Adrenal gland (tissue), 9 donors: ENCODE measurements at regions not wholly inside any gene's neighbourhood (a gene's known extent, or its start where the extent isn't known, plus 50 kb on each side); places are given as distances from the start of the nearest gene placed in this dataset.

Experiments
- DNase-seq, 7 donors: peaks; one replicate each; pipeline ENCODE4 v3.0.0-alpha.2; 2019 to 2020
- H3K27ac ChIP-seq, 5 donors: fragments of 200-600 bp; sonication (generic) in 4 of 5; 1 replicate in 3 of 5; 2 replicates in 2 of 5; pipeline versions ENCODE4 v1.5.1 to v1.8.0; 2016 to 2020; ENCODE audit warnings: mild to moderate bottlenecking in 1 of 5
- H3K27me3 ChIP-seq: fragments of 200-600 bp; 2 replicates; pipeline ENCODE4 v1.8.0; 2021
- H3K36me3 ChIP-seq, 2 donors: fragments of 200-600 bp; replicated peaks in 1 of 2; 1 replicate in 1 of 2; 2 replicates in 1 of 2; pipeline versions ENCODE4 v1.5.1 to v1.8.0; 2018 to 2022
- H3K4me1 ChIP-seq, 2 donors: fragments of 200-600 bp; replicated peaks in 1 of 2; 1 replicate in 1 of 2; 2 replicates in 1 of 2; pipeline versions ENCODE4 v1.5.1 to v1.8.0; 2018 to 2021
- H3K4me3 ChIP-seq, 4 donors: fragments of 200-600 bp; sonication (generic) in 3 of 4; one replicate each; pipeline ENCODE4 v1.5.1; 2016 to 2018
- H3K9me3 ChIP-seq, 3 donors: fragments of 200-600 bp; sonication (generic) in 1 of 3; replicated peaks in 1 of 3; 1 replicate in 2 of 3; 2 replicates in 1 of 3; pipeline versions ENCODE4 v1.5.1 to v1.8.0; 2016 to 2021
- POLR2A ChIP-seq, 2 donors: fragments of 450-650 bp; IDR thresholded peaks; one replicate each; pipeline ENCODE4 v1.6.1; 2017; ENCODE audit warnings: antibody characterized with exemption in 2 of 2, mild to moderate bottlenecking in 2 of 2, moderate library complexity in 1 of 2
- whole genome bisulfite sequencing, 4 donors: extraction: QIAGEN DNeasy Blood & Tissue Kit in 2 of 4; methylation state at CpG; one replicate each; pipeline versions ENCODE4 v1.1.5 to v1.1.7; 2013 to 2017; 5-methylcytosine and 5-hydroxymethylcytosine counted together
- intact Hi-C, 2 donors: fragments of 100-400 bp; cut with DNase I; formaldehyde crosslinking; loops; one replicate each; pipeline versions ENCODE4 v1.14.1 to v1.15.0; 2022 to 2023
- small RNA-seq, 2 donors: library from RNA; depleted of rRNA; stranded (forward); fragments of <200 nt; gene quantifications; one replicate each; pipeline ENCODE3, GENCODE V24; 2016
- TF ChIP-seq, protein P1 (sequence below), 6 experiments: fragments of 450-650 bp in 4 of 6; fragments of 200-600 bp in 2 of 6; sonication (generic) in 1 of 6; IDR thresholded peaks; 1 replicate in 5 of 6; 2 replicates in 1 of 6; pipeline versions ENCODE4 v1.5.1 to v1.8.0; 2016 to 2021; ENCODE audit warnings: antibody characterized with exemption in 6 of 6, mild to moderate bottlenecking in 2 of 6, moderate library complexity in 1 of 6
- donor health status: healthy with polysubstance abuse.
- donor health status: Bipolar disorder and iron deficiency.
- donor health status: DM: yes; HTN: yes; CAD: no.
- donor health status: DM: no; HTN: no; CAD: no.
- donor health status: DM: no; HTN: no; CAD: no.

DNA sequence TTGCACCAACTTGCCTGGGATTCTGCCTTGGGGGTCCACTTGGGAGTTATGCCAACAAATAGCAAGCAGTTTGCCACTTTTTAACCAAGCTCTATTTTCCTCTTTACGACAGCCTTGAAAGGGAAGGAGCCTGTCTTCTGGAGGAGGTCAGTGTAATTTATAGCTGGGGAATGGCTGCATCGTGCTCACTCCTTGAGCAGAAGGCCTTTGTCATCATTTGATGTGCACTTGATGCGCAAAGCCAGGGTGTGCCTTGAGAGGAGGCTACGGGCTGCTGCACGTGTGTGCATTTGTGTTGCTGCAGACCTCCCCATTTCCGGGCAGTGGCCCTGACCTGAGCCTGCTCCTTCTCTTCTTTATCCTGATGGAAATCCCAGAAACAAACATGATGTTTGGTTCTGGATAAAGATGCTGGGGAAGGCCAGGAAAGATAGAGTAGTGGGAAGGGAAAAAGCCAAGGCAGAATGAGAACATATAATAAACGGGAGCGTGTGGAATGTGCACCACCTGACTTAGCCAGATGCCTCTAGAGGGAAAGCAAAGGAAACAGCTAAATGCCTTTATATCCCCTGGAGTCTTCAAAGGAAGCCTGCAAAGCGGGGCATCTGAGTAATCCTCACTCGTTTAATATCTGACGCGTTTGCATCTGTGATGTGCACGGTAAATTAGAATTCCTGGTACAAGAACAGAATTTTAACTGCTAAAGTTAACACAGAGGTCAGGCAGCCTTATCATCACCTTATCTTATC is 68.3 kb upstream of the ZNF521 start:
- no peak for DNase-seq
- no peaks in the 10 kb centered on the region for H3K27me3 ChIP-seq
- TF ChIP-seq POLR2A (IDR thresholded peaks at IDR 0.05): no peak
- TF ChIP-seq, protein P1, sequence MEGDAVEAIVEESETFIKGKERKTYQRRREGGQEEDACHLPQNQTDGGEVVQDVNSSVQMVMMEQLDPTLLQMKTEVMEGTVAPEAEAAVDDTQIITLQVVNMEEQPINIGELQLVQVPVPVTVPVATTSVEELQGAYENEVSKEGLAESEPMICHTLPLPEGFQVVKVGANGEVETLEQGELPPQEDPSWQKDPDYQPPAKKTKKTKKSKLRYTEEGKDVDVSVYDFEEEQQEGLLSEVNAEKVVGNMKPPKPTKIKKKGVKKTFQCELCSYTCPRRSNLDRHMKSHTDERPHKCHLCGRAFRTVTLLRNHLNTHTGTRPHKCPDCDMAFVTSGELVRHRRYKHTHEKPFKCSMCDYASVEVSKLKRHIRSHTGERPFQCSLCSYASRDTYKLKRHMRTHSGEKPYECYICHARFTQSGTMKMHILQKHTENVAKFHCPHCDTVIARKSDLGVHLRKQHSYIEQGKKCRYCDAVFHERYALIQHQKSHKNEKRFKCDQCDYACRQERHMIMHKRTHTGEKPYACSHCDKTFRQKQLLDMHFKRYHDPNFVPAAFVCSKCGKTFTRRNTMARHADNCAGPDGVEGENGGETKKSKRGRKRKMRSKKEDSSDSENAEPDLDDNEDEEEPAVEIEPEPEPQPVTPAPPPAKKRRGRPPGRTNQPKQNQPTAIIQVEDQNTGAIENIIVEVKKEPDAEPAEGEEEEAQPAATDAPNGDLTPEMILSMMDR (IDR thresholded peaks at IDR 0.05): no peak
- H3K36me3 ChIP-seq: no peaks in the 10 kb centered on the region
- H3K4me1 ChIP-seq: no peaks in the 10 kb centered on the region
- no peak overlapping the region for H3K4me3 ChIP-seq
- WGBS, 4 donors: 53 to 57% (median 55%) methylated on average over 13 of the region's 13 CpGs
- H3K27ac ChIP-seq: no peak overlapping the region
- intact Hi-C loops: no loop called here
- no peaks in the 10 kb centered on the region for H3K9me3 ChIP-seq

DNA sequence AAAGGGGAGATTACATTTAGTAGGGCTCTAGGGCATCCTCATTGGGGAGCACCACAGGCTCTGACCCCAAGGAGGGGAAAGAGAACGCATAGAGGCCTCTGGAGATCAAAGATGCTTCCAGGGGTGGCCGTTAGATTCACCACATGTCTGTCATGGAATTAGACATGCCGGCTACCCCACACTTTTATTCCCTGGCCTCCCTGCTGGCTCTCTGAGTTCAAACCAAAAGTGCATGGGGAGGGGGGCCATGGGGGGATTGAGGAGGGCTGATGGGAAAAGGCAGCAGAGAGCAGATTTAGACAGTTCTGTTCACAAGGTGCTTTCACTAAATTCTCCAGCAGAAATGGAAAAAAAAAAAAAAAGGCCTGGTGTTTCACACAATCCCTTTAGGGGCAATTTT is 64.4 kb upstream of the ZNF521 start:
- Histone ChIP-seq H3K27me3 (no peaks in the 10 kb centered on the region), H3K36me3 (no peaks in the 10 kb centered on the region), H3K4me3 (no peak overlapping the region), H3K9me3 (no peaks in the 10 kb centered on the region), H3K4me1 (no peaks in the 10 kb centered on the region), H3K27ac (no peak overlapping the region)
- WGBS, 4 donors: 84 to 92% (median 89%) methylated on average over 3 of the region's 3 CpGs
- intact Hi-C loops: no loop called here
- TF ChIP-seq, protein P1 (IDR thresholded peaks at IDR 0.05): no peak
- no peak for TF ChIP-seq POLR2A (IDR thresholded peaks at IDR 0.05)
- DNase-seq: no peak

DNA sequence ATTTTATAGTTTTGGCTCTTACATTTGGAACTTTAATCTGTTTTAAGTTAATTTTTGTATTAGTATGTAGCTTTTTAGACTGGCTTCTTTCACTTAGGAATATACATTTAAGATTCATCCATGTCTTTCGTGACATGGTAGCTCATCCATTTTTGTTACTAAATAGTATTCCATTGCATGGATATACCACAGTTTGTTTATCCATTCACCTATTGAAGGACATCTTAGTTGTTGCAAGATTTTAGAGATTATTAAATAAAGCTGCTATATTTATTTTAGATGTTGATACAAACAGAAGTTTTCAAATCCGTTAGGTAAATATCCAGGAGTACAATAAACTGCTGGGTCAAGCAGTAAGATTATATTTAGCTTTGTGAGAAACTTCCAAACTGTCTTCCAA is 58.0 kb upstream of the ZNF521 start:
- Histone ChIP-seq H3K4me1 (no peaks in the 10 kb centered on the region), H3K27me3 (no peaks in the 10 kb centered on the region), H3K4me3 (no peak overlapping the region), H3K36me3 (no peaks in the 10 kb centered on the region), H3K9me3 (no peaks in the 10 kb centered on the region), H3K27ac (no peak overlapping the region)
- 81 to 93% (median 85%) methylated on average over 2 of the region's 2 CpGs for WGBS, 4 donors
- TF ChIP-seq, protein P1 (IDR thresholded peaks at IDR 0.05): no peak
- no peak for TF ChIP-seq POLR2A (IDR thresholded peaks at IDR 0.05)
- DNase-seq: no peak
- intact Hi-C loops: no loop called here

DNA sequence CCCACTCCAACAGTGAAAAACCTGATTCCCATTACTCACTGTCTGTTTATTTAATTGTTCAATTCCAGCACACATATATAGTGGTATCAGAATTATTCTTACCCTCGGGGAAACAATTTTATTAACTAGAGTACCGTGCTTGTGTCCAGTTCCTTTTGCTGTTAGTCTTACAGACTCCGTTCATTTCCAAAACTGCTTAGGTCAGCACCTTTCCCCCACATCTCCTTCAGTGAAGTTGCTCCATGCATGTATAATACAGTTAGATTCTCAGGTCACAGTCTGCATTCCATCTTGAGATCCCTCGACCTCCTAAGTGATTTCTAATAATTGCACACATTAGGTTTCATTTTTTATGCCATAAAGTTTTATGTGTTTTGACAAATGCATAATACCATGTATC is 56.3 kb upstream of the ZNF521 start:
- Histone ChIP-seq H3K27me3 (no peaks in the 10 kb centered on the region), H3K4me1 (no peaks in the 10 kb centered on the region), H3K9me3 (no peaks in the 10 kb centered on the region), H3K36me3 (no peaks in the 10 kb centered on the region), H3K4me3 (no peak overlapping the region), H3K27ac (no peak overlapping the region)
- intact Hi-C loops: no loop called here
- DNase-seq: no peak
- WGBS, 4 donors: 79 to 91% (median 88%) methylated on average over 4 of the region's 4 CpGs
- no peak for TF ChIP-seq POLR2A (IDR thresholded peaks at IDR 0.05)
- TF ChIP-seq, protein P1 (IDR thresholded peaks at IDR 0.05): no peak

Small RNA genes lying in the stretch of these regions (small RNA-seq; reads per million reads assigned to genes)
- gene AC027229.1 (0 reads per million in 2 donors), gene RN7SL97P (0 reads per million in 2 donors)
